Pancreas (tissue), 10 donors: ENCODE measurements at regions not wholly inside any gene's neighbourhood (a gene's known extent, or its start where the extent isn't known, plus 50 kb on each side); places are given as distances from the start of the nearest gene placed in this dataset.

Experiments
- ATAC-seq, 4 donors: fragments of 200-7000 bp; cut with Tn5 transposase; one replicate each; pipeline versions ENCODE4 v1.8.0 to v1.9.1; 2020; ENCODE audit warnings: mild to moderate bottlenecking in 4 of 4, moderate library complexity in 4 of 4
- DNase-seq, 6 donors: peaks; one replicate each; pipeline ENCODE4 v3.0.0-alpha.2; 2020
- FAIRE-seq: peaks from 2 replicates; lab custom pipeline; 2012; peaks lifted over from hg19 to GRCh38; lab: Jason Lieb, UNC
- H3K27ac ChIP-seq, 4 donors: fragments of 200-600 bp; sonication (generic); 1 replicate in 3 of 4; 2 replicates in 1 of 4; pipeline versions ENCODE4 v1.5.0 to v1.8.0; 2020
- H3K27me3 ChIP-seq, 4 donors: fragments of 200-600 bp; one replicate each; pipeline ENCODE4 v1.8.0; 2021
- H3K36me3 ChIP-seq, 3 donors: fragments of 200-600 bp; sonication (generic) in 1 of 3; one replicate each; pipeline versions ENCODE4 v1.5.0 to v1.8.0; 2020 to 2021
- H3K4me1 ChIP-seq, 3 donors: fragments of 200-600 bp; one replicate each; pipeline ENCODE4 v1.8.0; 2021
- H3K4me3 ChIP-seq, 4 donors: fragments of 200-600 bp; sonication (generic) in 2 of 4; one replicate each; pipeline versions ENCODE4 v1.5.0 to v1.8.0; 2020 to 2021
- H3K9me3 ChIP-seq, 4 donors: fragments of 200-600 bp; one replicate each; pipeline ENCODE4 v1.8.0; 2021
- WGBS, 2 donors: extraction: QIAGEN DNeasy Blood & Tissue Kit; methylation state at CpG; one replicate each; pipeline ENCODE4 v1.1.7; 2013; 5-methylcytosine and 5-hydroxymethylcytosine counted together
- intact Hi-C, 3 donors: fragments of 100-400 bp; cut with DNase I; formaldehyde crosslinking; loops; one replicate each; pipeline versions ENCODE4 v1.11.1 to v1.14.2; 2022
- TF ChIP-seq, protein P1 (sequence below), 4 donors: fragments of 200-600 bp; sonication (generic) in 3 of 4; IDR thresholded peaks; one replicate each; pipeline versions ENCODE4 v1.5.0 to v1.8.0; 2021; ENCODE audit warnings: antibody characterized with exemption in 4 of 4
- donor health status: healthy with polysubstance abuse.
- donor health status: DM: no; HTN: no; CAD: no; lungs with moderate emphysema.
- donor health status: DM: no; HTN: no; CAD: no.
- donor health status: control.
- donor health status: control.
- donor health status: Bipolar disorder and iron deficiency.
- donor health status: DM: yes; HTN: yes; CAD: no.
- donor health status: DM: no; HTN: no; CAD: no.
- donor health status: DM: no; HTN: no; CAD: no.
- donor health status: DM: yes; HTN: yes; CAD: no.

DNA sequence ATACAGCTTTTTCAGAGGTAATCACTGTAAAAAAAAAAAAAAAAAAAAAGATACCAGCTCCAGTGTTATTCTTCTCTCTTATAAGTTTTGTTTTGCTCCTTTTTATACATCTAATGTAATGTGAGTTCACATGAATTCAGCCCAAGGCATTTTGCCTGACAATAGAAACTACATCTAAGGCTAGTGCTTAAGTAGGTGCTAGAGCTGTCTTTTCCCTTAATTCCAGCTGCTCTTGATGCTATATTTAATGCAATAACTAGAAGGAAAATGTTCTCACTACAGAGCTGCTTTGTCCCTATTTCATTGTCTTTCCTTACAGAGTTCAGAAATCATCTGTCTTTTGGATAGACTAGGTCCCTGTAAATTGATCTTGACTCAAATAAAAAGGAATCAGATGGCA lies 150.1 kb downstream of the NAA11 start:
- ATAC-seq (no peak), FAIRE-seq (no peak), DNase-seq (no peak)
- Histone ChIP-seq H3K4me3 (no peak overlapping the region), H3K27ac (no peak overlapping the region), H3K36me3 (no peaks in the 10 kb centered on the region), H3K9me3 (no peaks in the 10 kb centered on the region), H3K27me3 (no peaks in the 10 kb centered on the region), H3K4me1 (no peaks in the 10 kb centered on the region)
- TF ChIP-seq, protein P1, sequence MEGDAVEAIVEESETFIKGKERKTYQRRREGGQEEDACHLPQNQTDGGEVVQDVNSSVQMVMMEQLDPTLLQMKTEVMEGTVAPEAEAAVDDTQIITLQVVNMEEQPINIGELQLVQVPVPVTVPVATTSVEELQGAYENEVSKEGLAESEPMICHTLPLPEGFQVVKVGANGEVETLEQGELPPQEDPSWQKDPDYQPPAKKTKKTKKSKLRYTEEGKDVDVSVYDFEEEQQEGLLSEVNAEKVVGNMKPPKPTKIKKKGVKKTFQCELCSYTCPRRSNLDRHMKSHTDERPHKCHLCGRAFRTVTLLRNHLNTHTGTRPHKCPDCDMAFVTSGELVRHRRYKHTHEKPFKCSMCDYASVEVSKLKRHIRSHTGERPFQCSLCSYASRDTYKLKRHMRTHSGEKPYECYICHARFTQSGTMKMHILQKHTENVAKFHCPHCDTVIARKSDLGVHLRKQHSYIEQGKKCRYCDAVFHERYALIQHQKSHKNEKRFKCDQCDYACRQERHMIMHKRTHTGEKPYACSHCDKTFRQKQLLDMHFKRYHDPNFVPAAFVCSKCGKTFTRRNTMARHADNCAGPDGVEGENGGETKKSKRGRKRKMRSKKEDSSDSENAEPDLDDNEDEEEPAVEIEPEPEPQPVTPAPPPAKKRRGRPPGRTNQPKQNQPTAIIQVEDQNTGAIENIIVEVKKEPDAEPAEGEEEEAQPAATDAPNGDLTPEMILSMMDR (IDR thresholded peaks at IDR 0.05) = no peak
- intact Hi-C loops = no loop called here

DNA sequence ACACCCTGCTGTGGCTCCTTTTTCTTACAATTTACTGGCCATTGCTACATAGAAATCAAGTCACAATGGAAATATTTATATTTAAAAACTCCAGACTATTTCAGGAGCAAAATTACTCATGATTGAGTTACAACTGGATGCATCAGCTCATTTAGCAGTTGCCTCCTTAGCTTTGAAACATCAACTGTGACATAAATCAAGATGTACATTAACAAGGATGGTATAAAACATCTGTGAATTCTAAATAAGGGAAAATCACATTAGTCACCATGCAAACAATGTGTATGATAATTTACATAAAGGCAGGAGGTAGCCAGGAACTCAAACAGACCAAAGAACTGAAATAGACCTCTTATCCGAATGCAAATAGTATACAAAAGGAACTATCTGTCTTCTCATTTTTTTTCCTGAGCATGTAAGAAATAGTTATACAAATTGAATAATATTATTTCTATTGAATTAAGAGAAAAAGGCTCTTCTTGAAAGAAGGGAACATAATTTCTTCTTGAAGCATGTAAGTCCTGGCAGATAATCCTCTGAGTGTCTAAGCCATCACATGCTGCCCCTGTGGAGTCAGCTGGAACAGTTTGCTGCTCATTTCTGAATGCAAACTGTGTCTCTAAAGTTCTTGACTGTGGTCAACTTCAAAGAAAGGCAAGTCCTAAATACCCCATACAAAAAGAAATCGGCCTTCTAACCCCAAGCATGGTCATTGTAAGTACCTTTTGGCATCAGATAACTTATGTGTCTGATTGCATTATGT lies 151.2 kb downstream of the NAA11 start:
- TF ChIP-seq, protein P1 (IDR thresholded peaks at IDR 0.05) = no peak
- no peak overlapping the region for H3K27ac ChIP-seq
- DNase-seq (no peak), FAIRE-seq (no peak), ATAC-seq (no peak)
- no peaks in the 10 kb centered on the region for H3K36me3 ChIP-seq
- H3K4me3 ChIP-seq = no peak overlapping the region
- H3K27me3 ChIP-seq = no peaks in the 10 kb centered on the region
- intact Hi-C loops = no loop called here
- H3K9me3 ChIP-seq = no peaks in the 10 kb centered on the region
- 65 to 67% methylated on average over 2 of the region's 2 CpGs for WGBS, 2 donors
- no peaks in the 10 kb centered on the region for H3K4me1 ChIP-seq

DNA sequence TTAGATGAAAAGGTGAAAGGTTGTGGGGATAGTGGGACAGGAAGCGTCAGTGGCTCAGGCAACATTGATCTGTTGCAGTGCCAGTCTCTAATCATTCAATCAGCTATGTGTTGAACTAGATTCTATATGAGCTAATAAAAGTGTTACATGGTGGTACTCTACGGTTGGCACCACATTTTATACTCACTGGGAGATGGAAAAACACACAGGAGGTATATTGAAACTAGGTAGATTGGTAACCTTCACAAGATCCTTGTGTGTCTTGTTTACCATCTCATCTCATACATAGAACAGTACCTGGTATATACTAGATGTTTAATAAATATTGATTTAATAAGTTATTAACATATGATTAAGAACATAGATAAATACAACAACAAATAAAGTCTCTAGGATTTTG lies 152.7 kb downstream of the NAA11 start:
- WGBS, 2 donors = 79 to 83% methylated on average over 2 of the region's 2 CpGs
- H3K36me3 ChIP-seq = no peaks in the 10 kb centered on the region
- FAIRE-seq = no peak
- TF ChIP-seq, protein P1 (IDR thresholded peaks at IDR 0.05) = no peak
- H3K27me3 ChIP-seq = no peaks in the 10 kb centered on the region
- H3K4me1 ChIP-seq = no peaks in the 10 kb centered on the region
- intact Hi-C loops = no loop called here
- DNase-seq = no peak
- no peak overlapping the region for H3K4me3 ChIP-seq
- no peak overlapping the region for H3K27ac ChIP-seq
- no peaks in the 10 kb centered on the region for H3K9me3 ChIP-seq
- no peak for ATAC-seq

DNA sequence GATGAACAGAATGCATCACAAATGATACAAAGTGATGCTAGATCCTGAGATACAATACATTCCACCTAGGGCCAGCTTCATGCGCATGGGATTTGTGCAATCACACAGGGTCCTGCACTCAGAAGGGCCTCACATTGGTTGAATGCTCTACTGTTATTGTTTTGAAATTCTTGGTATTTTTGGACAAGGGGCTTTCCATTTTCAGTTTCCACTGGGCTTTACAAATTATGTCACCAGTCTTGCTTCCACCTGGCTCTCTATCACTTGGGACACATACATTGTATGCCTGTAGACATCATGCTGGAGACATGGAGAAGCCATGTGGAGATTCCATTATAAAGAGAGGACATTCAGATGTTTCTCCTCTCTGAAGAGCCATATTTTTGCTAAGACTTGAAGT lies 155.8 kb downstream of the NAA11 start:
- H3K27ac ChIP-seq = no peak overlapping the region
- H3K9me3 ChIP-seq = no peaks in the 10 kb centered on the region
- no peaks in the 10 kb centered on the region for H3K36me3 ChIP-seq
- ATAC-seq = no peak
- no peak for FAIRE-seq
- intact Hi-C loops = no loop called here
- TF ChIP-seq, protein P1 (IDR thresholded peaks at IDR 0.05) = no peak
- 89 to 98% methylated on average over 1 of the region's 1 CpG for WGBS, 2 donors
- no peaks in the 10 kb centered on the region for H3K4me1 ChIP-seq
- DNase-seq = no peak
- H3K27me3 ChIP-seq = no peaks in the 10 kb centered on the region
- H3K4me3 ChIP-seq = no peak overlapping the region

DNA sequence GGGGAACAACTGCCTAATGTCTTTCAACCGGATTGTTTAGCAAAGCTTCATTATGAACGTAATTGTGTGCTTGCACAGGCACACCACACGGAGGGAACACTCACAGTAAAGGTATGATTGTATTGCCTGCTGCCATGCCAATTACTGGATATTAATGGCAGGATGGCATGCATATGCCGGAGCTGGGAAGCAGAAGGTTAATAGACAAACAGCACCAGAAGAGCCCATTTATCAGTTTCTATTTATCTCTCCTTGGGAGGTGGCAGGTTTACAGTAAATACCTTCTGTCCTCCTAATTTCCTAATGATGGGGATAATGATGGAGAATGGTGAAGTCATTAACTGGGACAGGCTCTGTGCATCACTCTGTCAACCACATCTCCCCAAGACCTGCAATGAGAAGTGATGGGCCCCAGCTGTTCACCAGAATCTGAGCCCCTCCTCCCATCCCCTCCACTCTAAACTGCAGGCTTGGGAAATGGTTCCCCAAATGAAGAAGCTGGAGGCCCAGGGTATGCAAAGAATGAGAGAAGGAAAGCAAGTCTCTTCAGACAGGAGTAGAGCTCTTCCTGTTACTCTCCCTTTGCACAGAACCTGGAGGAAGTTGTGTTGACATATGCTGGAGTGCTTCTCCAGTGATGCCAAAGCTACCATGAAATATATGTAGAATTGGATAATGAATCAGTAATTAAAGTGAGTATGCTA lies 160.8 kb downstream of the NAA11 start:
- H3K4me3 ChIP-seq = no peak overlapping the region
- TF ChIP-seq, protein P1 (IDR thresholded peaks at IDR 0.05) = no peak
- H3K9me3 ChIP-seq = no peaks in the 10 kb centered on the region
- intact Hi-C loops = no loop called here
- H3K27ac ChIP-seq = no peak overlapping the region
- no peaks in the 10 kb centered on the region for H3K36me3 ChIP-seq
- FAIRE-seq (no peak), ATAC-seq (no peak), DNase-seq (no peak)
- no peaks in the 10 kb centered on the region for H3K27me3 ChIP-seq
- 32 to 34% methylated on average over 4 of the region's 4 CpGs for WGBS, 2 donors
- no peaks in the 10 kb centered on the region for H3K4me1 ChIP-seq
